ENCODE measurements at regions not wholly inside any gene's neighbourhood (a gene's known extent, or its start where the extent isn't known, plus 50 kb on each side); places are given as distances from the start of the nearest gene placed in this dataset.

GRCh38 chr7:46175221-46175620 is 254.1 kb upstream of the IGFBP3 start:
- H4K8ac ChIP-seq (ENCODE audit: extremely low read depth, insufficient read depth, low read length), result no peak overlapping the region
- H4K91ac ChIP-seq (replicated peaks; ENCODE audit: insufficient read length, low read length), result no peak overlapping the region
- H2BK20ac ChIP-seq (ENCODE audit: low read length), result no peak overlapping the region
- H3K23ac ChIP-seq (ENCODE audit: insufficient read length), result no peak overlapping the region
- CTCF ChIA-PET (ENCODE audit: partially characterized antibody), result no interaction called here
- WGBS, 2 experiments (ENCODE audit: extremely low coverage in 1 of 2, insufficient coverage in 1 of 2, insufficient read length in 1 of 2, insufficient replicate concordance in 2 of 2, low coverage in 1 of 2, low lambda C conversion rate in 2 of 2, missing lambda C conversion rate in 1 of 2), result 94% methylated on average over 5 of the region's 5 CpGs; no CpG with 5 or more reads in 1 of the 2 experiments
- H3K4me3 ChIP-seq (ENCODE audit: extremely low read depth in 1 of 4, insufficient read depth in 2 of 4, low read depth in 3 of 4, low read length in 4 of 4), result no peak overlapping the region
- H3K56ac ChIP-seq (replicated peaks; ENCODE audit: insufficient read length, low read depth, low read length), result no peak overlapping the region
- no peaks in the 10 kb centered on the region for H3K79me2 ChIP-seq (ENCODE audit: control insufficient read depth in 1 of 2, insufficient read depth in 2 of 2, low read length in 2 of 2)
- H3K27me3 ChIP-seq (replicated peaks in 1 of 4; ENCODE audit: control insufficient read depth in 3 of 4, extremely low read depth in 1 of 4, insufficient read depth in 3 of 4, low read length in 3 of 4), result no peaks in the 10 kb centered on the region
- no peak overlapping the region for H2BK12ac ChIP-seq (ENCODE audit: low read depth, low read length)
- H3K14ac ChIP-seq (ENCODE audit: insufficient read length), result no peak overlapping the region
- no peak overlapping the region for H3K4ac ChIP-seq (replicated peaks; ENCODE audit: insufficient read length, low read depth, low read length)
- H3K4me2 ChIP-seq (ENCODE audit: insufficient read depth in 1 of 2, low read depth in 2 of 2, low read length in 2 of 2), result no peak overlapping the region
- no peaks in the 10 kb centered on the region for H3K4me1 ChIP-seq (replicated peaks in 1 of 4; ENCODE audit: control insufficient read depth in 3 of 4, insufficient read depth in 4 of 4, low read length in 3 of 4)
- H4K5ac ChIP-seq (ENCODE audit: insufficient read length, low read depth, low read length), result no peak overlapping the region
- H3K36me3 ChIP-seq (ENCODE audit: control insufficient read depth in 2 of 4, insufficient read depth in 4 of 4, low read length in 3 of 4), result no peaks in the 10 kb centered on the region
- no peak overlapping the region for H2AFZ ChIP-seq (ENCODE audit: low read length)
- H3K23me2 ChIP-seq (ENCODE audit: low read depth, low read length), result no peaks in the 10 kb centered on the region
- H4K20me1 ChIP-seq (replicated peaks in 1 of 2; ENCODE audit: control insufficient read depth in 1 of 2, insufficient read depth in 2 of 2, low read length in 2 of 2), result no peaks in the 10 kb centered on the region
- no peak overlapping the region for H2AK5ac ChIP-seq (ENCODE audit: low read depth, low read length)
- no peak for DNase-seq (ENCODE audit: low read depth in 1 of 2, low spot score in 2 of 2)
- no peak for FAIRE-seq
- TF ChIP-seq MAFK (IDR thresholded peaks at IDR 0.05; ENCODE audit: low read depth, low read length) (no peak), RBBP5 (IDR thresholded peaks at IDR 0.05; ENCODE audit: borderline replicate concordance, low read depth, low read length) (no peak), KDM1A (IDR thresholded peaks at IDR 0.05; ENCODE audit: borderline replicate concordance, low read length) (no peak), SRF (IDR thresholded peaks at IDR 0.05; ENCODE audit: low read depth, low read length) (no peak)
- H2BK15ac ChIP-seq (ENCODE audit: low read length), result no peak overlapping the region
- H3K27ac ChIP-seq (ENCODE audit: low read depth, low read length), result no peak overlapping the region
- POLR2A ChIA-PET (ENCODE audit: partially characterized antibody), result no interaction called here
- H3K9ac ChIP-seq (replicated peaks in 1 of 4; ENCODE audit: extremely low read depth in 1 of 4, low read depth in 3 of 4, low read length in 3 of 4), result no peak overlapping the region
- no peak overlapping the region for H2BK120ac ChIP-seq (replicated peaks; ENCODE audit: low read depth, low read length)
- H3K79me1 ChIP-seq (ENCODE audit: low read depth, low read length), result no peaks in the 10 kb centered on the region
- H3K18ac ChIP-seq (ENCODE audit: extremely low read depth, low read length), result no peak overlapping the region
- H3K9me3 ChIP-seq (ENCODE audit: insufficient read depth in 2 of 2, low read depth in 1 of 2, low read length in 1 of 2), result no peaks in the 10 kb centered on the region
- no peak overlapping the region for H2BK5ac ChIP-seq (ENCODE audit: low read depth, low read length)

All from H1 (cell line).